ENCODE measurements at regions not wholly inside any gene's neighbourhood (a gene's known extent, or its start where the extent isn't known, plus 50 kb on each side); places are given as distances from the start of the nearest gene placed in this dataset.

- Histone ChIP-seq H3K4me2 (no peak overlapping the region), H3F3A (replicated peaks; ENCODE audit: low read depth) (no peaks in the 10 kb centered on the region), H3K9me2 (ENCODE audit: insufficient read depth) (no peaks in the 10 kb centered on the region), H3K27ac (ENCODE audit: low read depth) (no peak overlapping the region), H4K20me1 (replicated peaks; ENCODE audit: insufficient read depth) (no peaks in the 10 kb centered on the region), H3K4me3 (no peak overlapping the region), H3K4me1 (ENCODE audit: insufficient read depth) (no peaks in the 10 kb centered on the region), H2AFZ (no peak overlapping the region), H3K36me3 (ENCODE audit: insufficient read depth) (0 out of 2 replicates have a peak, but pooled peaks cover 8% of the 10 kb centered on the region), H3K27me3 (ENCODE audit: insufficient read depth) (no peaks in the 10 kb centered on the region), H3K79me2 (replicated peaks; ENCODE audit: insufficient read depth) (no peaks in the 10 kb centered on the region)
- no peak overlapping the region for H3K27ac Mint-ChIP-seq
- peaks cover 23% of the 10 kb centered on the region for H3K36me3 Mint-ChIP-seq (ENCODE audit: low read depth)
- ATAC-seq, result no peak
- DNase-seq (ENCODE audit: low spot score), result no peak
- TF ChIP-seq EZH2 (IDR thresholded peaks at IDR 0.05; ENCODE audit: low read depth, unreplicated experiment) (no peak), POLR2AphosphoS5 (IDR thresholded peaks at IDR 0.05; ENCODE audit: low read depth) (no peak), ZNF331 (CRISPR knock-in tag; IDR thresholded peaks at IDR 0.05; ENCODE audit: low read depth) (no peak), CTCF (conservative IDR thresholded peaks at IDR 0.05; ENCODE audit: low read depth in 2 of 2) (no peak), ZNF114 (CRISPR knock-in tag; IDR thresholded peaks at IDR 0.05) (no peak), NANOG (IDR thresholded peaks at IDR 0.05; ENCODE audit: borderline replicate concordance) (no peak), JUNB (IDR thresholded peaks at IDR 0.05; ENCODE audit: unreplicated experiment) (no peak), STAT1 (IDR thresholded peaks at IDR 0.05; ENCODE audit: unreplicated experiment) (no peak), CREB1 (CRISPR knock-in tag; IDR thresholded peaks at IDR 0.05; ENCODE audit: low read depth) (no peak), EZH2phosphoT487 (IDR thresholded peaks at IDR 0.05; ENCODE audit: unreplicated experiment) (no peak), ETS1 (IDR thresholded peaks at IDR 0.05) (no peak), REST (IDR thresholded peaks at IDR 0.05; ENCODE audit: unreplicated experiment) (no peak), ZNF462 (CRISPR knock-in tag; IDR thresholded peaks at IDR 0.05) (no peak)
- no peaks in the 10 kb centered on the region for H3K4me1 Mint-ChIP-seq
- H3K9me3 Mint-ChIP-seq, result no peaks in the 10 kb centered on the region
- H3K4me3 Mint-ChIP-seq, result no peak overlapping the region
- H3K27me3 Mint-ChIP-seq (ENCODE audit: insufficient read depth, low read depth, poor library complexity), result no peaks in the 10 kb centered on the region
Measured at GRCh38 chr1:206419783-206420182, 50.5 kb upstream of the IKBKE start.

Data from GM23338 (cell line).